Stimulated activated CD8-positive, alpha-beta memory T cell treated with anti-CD3 and anti-CD28 coated beads, Interleukin-7, amount 100 ng/mL, for 48 hours (primary cell): ENCODE measurements at regions not wholly inside any gene's neighbourhood (a gene's known extent, or its start where the extent isn't known, plus 50 kb on each side); places are given as distances from the start of the nearest gene placed in this dataset.
"Not testable (repeated sequence)": the region's sequence is repeated elsewhere in the genome, so short reads cannot be mapped to it uniquely, and the experiment has no call there.

Source experiments
- DNase-seq, 2 donors: peaks; one replicate each; pipeline ENCODE4 v3.0.0-alpha.2; 2020; ENCODE audit warnings: low read depth in 1 of 2; ENCODE audit errors: extremely low read depth in 1 of 2

DNA sequence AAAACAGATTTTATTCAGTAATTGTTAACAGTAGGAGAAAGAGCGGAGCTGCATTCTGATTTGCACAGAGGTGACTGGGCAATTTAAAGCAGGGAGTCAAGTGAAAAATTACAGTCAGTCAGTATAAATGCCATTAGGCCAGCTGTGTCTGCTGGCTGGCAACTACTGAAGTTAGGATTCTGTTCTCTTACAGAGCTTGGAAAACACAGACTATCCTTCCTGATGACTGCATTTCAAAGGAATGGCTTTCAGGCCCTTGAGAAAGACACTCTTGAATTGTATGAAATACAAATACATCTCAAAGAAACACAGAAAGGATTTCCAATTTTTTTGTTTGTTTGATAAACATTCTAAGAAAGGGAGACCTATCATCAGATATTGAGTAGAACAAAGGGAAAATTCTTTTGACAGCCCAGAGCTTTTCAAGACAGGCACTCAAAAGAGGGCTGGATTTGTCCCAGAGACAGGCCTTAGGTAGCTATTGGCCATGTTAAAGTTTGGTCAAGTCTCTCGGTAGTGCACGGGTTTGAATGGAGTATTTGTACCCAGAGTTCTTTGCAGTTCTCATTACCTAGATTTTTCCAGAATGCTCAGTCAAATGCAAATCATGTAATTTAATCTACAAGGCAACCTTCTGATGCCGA is 551.2 kb upstream of the CCDC54 start:
- DNase-seq = no peak

DNA sequence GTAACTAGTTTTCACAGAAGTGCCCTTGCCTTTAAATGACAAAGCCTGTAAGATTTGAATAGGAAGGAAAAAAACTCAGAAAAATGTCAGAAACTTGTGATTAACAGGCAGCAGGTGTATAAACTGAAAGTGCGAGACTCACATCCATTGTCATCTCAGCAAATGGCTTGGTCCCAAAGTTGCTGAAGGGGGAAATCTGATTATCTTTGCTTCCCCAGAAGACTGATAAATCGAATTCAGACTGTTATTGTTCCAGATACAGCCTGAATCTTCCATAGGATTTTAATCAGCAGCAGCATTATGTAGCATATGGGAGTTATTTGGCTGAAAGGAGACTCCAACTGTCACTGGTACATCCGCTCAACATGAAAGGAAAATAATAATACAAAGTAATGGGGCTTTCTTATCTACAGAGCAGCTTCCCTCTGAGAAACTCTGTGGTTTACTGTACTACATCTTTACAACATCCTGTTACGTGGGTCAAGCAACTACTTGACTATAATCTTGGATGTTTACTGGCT is 550.4 kb upstream of the CCDC54 start:
- DNase-seq = no peak

DNA sequence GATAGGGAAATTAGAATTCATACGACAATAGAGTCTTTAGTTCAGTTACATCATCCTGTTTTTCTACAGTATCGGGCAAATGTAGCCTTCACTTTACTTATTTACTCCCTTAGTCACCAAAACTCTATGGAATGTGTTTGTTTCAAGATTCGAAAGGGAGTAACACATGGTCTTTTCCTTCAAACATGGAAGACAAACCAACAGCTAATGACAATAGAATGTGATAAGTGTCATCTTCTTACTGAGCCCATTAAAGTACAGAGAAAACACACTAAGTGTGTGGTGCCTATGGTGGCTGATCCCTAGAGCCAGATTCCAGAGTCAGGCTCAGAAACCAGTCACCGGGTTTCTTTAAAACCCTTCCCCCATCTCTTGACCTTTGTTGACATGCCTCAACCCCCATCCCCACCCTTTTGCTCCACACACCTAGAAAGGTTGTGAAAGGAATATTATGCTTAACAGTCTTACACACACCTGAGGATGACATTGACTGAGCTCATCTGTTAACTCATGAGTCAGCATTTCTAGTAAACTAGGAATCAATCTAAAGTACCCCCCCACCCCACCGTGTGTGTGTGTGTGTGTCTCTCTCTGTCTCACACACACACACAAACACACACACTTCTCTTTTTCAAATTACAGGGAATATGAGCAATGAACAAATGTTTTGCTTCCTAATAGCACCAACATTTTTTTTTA is 549.6 kb upstream of the CCDC54 start:
- DNase-seq = no peak

- DNase-seq = no peak
These were observed 548.0 kb upstream of the CCDC54 start for GRCh38 chr3:106829206-106829605.

DNA sequence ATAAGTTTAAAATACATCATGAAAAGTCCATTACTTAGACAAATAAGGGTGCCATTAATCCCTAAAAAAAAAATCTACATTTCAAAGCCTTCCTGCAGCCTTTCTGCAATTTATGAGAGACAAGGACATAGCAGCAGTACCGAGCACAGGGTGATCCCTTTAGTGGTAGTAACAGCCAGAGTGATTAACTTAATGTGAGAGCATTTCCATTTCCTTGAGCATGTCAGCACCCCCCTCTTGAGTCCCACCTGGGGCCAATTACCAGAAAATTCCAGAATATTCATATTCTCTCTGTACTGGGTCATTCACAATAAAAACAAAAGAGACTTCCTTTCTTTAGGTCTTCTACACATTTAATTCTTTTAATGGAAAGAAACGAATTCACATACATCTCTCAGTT is 546.9 kb upstream of the CCDC54 start:
- DNase-seq = no peak

DNA sequence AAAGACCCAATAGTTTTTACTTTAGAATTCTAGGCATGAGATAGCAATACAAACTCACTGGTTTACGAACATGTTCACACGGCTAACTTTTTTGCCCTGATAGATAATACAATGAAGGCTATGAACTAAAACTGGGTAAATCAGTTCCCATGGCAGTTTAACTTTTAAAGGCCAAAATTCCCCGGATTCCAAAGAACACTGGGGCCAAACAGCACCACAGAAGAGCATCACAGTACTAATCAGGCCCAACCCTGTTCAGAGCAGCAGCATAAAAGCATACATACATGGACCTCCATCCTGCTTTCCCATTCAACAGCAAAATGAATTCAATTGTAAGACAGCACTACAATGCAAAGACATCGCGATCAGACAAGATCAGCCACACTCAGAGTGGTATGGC is 540.3 kb upstream of the CCDC54 start:
- no peak for DNase-seq

DNA sequence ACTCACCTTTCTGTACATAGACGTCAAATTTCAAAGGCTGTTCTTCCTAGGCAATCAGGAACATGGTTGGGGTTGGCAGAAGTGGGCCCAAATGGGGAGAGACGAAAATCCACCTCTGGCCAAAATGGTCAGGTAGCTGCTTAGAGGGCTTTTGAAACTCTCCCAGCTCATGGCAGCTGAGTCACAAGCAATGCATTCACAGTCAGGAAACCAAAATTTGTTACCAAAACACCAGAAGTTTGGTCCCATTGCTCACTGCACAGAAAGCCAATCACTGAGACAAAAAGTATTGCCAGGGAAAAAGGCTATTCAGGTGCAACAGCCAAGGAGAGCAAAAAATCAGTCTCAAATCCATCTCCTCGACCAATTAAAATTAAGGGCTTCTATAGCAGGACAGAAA is 539.6 kb upstream of the CCDC54 start:
- DNase-seq = no peak

GRCh38 chr3:106839576-106840280 is 537.5 kb upstream of the CCDC54 start:
- no peak for DNase-seq

- DNase-seq = no peak
These were observed 536.9 kb upstream of the CCDC54 start for GRCh38 chr3:106840319-106840718.

DNA sequence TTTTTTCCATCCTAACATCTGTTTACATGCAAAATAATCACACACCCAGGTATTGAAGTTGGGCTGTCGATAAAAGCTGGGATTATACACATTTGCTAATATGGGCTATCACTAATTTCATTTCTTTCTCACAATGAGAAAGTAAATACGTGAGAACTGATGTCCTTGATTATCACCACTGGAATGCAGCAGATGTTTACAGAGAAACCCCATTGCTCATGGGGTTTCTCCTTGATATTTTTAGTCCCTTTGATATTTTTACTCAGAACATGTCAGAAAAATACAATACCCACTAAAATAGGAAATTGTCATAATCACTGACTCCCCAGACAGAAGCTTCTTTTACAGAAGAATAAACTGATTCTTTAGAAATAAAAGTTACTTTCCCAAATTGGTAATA is 535.1 kb upstream of the CCDC54 start:
- no peak for DNase-seq

DNA sequence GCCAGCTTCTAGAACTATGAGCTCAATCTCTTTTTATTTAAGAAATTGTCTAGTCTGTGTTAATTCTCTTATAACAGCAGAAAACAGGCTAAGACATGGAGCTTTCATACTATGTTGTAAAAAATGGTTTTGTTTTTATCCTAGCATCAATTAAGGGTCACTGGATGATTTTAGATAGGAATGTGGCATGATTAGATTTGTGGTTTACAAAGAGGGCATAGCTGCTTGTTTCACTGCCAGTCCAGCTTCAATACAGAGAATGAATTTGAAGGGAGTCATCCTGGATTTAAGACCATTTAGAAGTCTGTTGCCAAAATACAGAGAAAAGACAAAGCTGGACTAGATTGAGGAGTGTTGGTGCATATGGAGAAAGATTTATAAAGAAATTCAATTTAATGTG is 532.6 kb upstream of the CCDC54 start:
- DNase-seq = no peak

- no peak for DNase-seq
These were observed 529.1 kb upstream of the CCDC54 start for GRCh38 chr3:106848099-106848498.

- DNase-seq = no peak
These were observed 526.8 kb upstream of the CCDC54 start for GRCh38 chr3:106850437-106850836.

- DNase-seq = not testable (repeated sequence)
These were observed 518.9 kb upstream of the CCDC54 start for GRCh38 chr3:106858321-106858720.

- DNase-seq = no peak
These were observed 517.1 kb upstream of the CCDC54 start for GRCh38 chr3:106860182-106860581.

DNA sequence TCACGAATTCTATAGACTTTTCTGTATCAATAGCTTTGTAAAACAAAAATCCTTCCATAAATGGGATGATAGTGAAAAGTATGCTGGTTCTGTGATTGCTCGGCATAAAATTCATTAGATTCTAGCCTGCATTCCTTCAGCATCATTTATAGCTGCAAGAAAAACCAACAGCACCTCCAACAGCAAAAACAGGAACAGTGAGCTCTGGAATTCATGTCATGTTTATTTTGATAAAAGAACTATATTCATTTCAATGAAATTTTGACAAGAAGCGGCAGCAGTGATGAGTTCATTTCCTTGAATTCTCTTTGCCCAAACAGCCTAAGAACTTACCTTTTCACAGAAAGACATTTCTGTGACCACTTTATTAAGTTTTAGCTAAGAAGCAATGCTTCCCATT is 515.2 kb upstream of the CCDC54 start:
- DNase-seq = no peak

DNA sequence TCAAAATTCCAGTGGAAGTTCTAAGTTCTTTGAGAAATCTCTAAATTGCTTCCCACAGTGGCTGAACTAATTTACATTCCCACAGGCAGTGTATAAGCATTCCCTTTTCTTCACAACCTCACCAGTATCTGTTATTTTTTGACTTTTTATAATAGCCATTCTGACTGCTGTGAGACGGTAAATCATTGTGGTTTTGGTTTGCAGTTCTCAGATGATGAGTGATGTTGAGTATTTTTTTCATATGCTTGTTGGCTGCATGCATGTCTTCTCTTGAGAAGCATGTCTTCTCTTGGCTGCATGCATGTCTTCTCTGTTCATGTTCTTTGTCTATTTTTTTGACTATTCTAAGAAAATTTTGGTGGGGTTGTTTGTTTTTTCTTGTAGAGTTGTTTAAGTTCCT is 499.6 kb upstream of the CCDC54 start:
- no peak for DNase-seq

- no peak for DNase-seq
These were observed 497.0 kb upstream of the CCDC54 start for GRCh38 chr3:106880206-106880605.

GRCh38 chr3:106881186-106881585 is 496.1 kb upstream of the CCDC54 start:
- DNase-seq = no peak

DNA sequence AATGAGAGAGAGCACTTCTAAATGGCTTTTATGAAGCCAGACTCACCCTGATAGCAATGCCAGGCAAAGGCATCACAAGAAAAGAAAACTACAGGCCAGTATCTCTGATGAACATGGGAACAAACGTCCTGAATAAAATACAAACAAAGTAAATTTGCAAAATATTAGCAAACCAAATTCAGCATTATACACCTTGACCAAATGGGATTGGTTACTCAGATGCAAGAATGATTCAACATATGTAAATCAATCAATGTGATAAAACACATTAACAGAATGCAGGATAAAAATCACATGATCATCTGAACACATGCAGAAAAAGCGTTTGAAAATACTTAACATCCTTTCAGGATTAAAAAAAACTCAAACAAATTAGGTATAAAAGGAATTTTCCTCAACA is 494.9 kb upstream of the CCDC54 start:
- no peak for DNase-seq

- DNase-seq = no peak
These were observed 471.2 kb upstream of the CCDC54 start for GRCh38 chr3:106906074-106906473.
